HEK293T (cell line): ENCODE measurements at regions not wholly inside any gene's neighbourhood (a gene's known extent, or its start where the extent isn't known, plus 50 kb on each side); places are given as distances from the start of the nearest gene placed in this dataset.

Experiments
- CTCF ChIA-PET: fragments of 350-600 bp; formaldehyde crosslinking; extraction: SDS; loops from one replicate; lab custom pipeline; 2021; ENCODE audit warnings: antibody characterized with exemption, inconsistent platforms; lab: Yijun Ruan, JAX
- POLR2A ChIA-PET: fragments of 350-600 bp; formaldehyde crosslinking; extraction: SDS; loops from one replicate; lab custom pipeline; 2020; ENCODE audit warnings: antibody characterized with exemption, inconsistent platforms; lab: Yijun Ruan, JAX
- DNase-seq: peaks from one replicate; pipeline ENCODE4 v3.0.0; 2012; ENCODE audit warnings: mixed read lengths; ENCODE audit errors: extremely low spot score
- ARNT ChIP-seq: fragments of 450-650 bp; IDR thresholded peaks from 2 replicates; pipeline ENCODE4 v1.6.1; 2017; ENCODE audit warnings: mild to moderate bottlenecking
- BHLHE40 ChIP-seq: fragments of 450-650 bp; IDR thresholded peaks from 2 replicates; pipeline ENCODE4 v1.6.1; 2016; ENCODE audit warnings: mild to moderate bottlenecking, moderate library complexity, borderline replicate concordance
- CTBP1 ChIP-seq: fragments of 450-650 bp; IDR thresholded peaks from 2 replicates; pipeline ENCODE4 v1.6.1; 2016; ENCODE audit warnings: borderline replicate concordance
- ELF4 ChIP-seq: fragments of 450-650 bp; IDR thresholded peaks from 2 replicates; pipeline ENCODE4 v1.6.1; 2017; ENCODE audit warnings: antibody characterized with exemption
- FOXA1 ChIP-seq: fragments of 450-650 bp; IDR thresholded peaks from 2 replicates; pipeline ENCODE4 v1.6.1; 2016; ENCODE audit warnings: mild to moderate bottlenecking
- FOXK2 ChIP-seq: fragments of 450-650 bp; IDR thresholded peaks from 2 replicates; pipeline ENCODE4 v1.6.1; 2016; ENCODE audit warnings: mild to moderate bottlenecking
- FOXM1 ChIP-seq: fragments of 450-650 bp; IDR thresholded peaks from 2 replicates; pipeline ENCODE4 v1.6.1; 2017; ENCODE audit warnings: mild to moderate bottlenecking, borderline replicate concordance
- HDGF ChIP-seq: fragments of 450-650 bp; IDR thresholded peaks from 2 replicates; pipeline ENCODE4 v1.6.1; 2017; ENCODE audit warnings: antibody characterized with exemption, borderline replicate concordance
- L3MBTL2 ChIP-seq: fragments of 450-650 bp; conservative IDR thresholded peaks from 2 replicates; pipeline ENCODE4 v1.6.1; 2016; ENCODE audit warnings: mild to moderate bottlenecking
- LEF1 ChIP-seq: fragments of 450-650 bp; IDR thresholded peaks from 2 replicates; pipeline ENCODE4 v1.6.1; 2017; ENCODE audit warnings: mild to moderate bottlenecking, borderline replicate concordance
- NFRKB ChIP-seq: fragments of 450-650 bp; IDR thresholded peaks from 2 replicates; pipeline ENCODE4 v1.6.1; 2016; ENCODE audit warnings: mild to moderate bottlenecking, moderate library complexity
- SP1 ChIP-seq: fragments of 450-650 bp; IDR thresholded peaks from 2 replicates; pipeline ENCODE4 v1.6.1; 2017
- SUZ12 ChIP-seq: fragments of 450-650 bp; IDR thresholded peaks from 2 replicates; pipeline ENCODE4 v1.6.1; 2016; ENCODE audit warnings: mild to moderate bottlenecking
- TARDBP ChIP-seq: fragments of 450-650 bp; IDR thresholded peaks from 2 replicates; pipeline ENCODE4 v1.6.1; 2016
- ZNF384 ChIP-seq: fragments of 450-650 bp; IDR thresholded peaks from 2 replicates; pipeline ENCODE4 v1.6.1; 2016
- TF ChIP-seq, protein P1 (sequence below): fragments of 450-650 bp; IDR thresholded peaks from 2 replicates; pipeline ENCODE4 v1.6.1; 2016

DNA sequence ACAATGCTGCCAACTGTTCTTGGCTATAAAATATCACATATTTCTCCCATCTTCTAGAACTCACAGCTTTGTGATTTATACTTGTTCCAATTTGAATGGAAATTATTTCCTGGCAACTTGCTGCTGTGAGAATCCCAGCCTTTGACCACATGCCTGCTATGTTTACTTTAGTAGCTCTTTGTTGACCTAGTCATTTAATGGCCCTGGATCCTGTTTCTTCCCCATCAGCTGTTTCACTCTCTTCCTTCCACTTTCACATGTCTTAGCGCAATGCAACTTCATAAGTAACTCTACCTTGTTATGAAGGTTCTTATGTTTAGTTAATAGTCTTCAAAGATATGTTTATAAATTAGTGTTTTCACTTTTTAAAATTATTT is 1973.6 kb upstream of the AGA start:
- peak; percentile 37 for DNase-seq
- ChIA-PET CTCF (interaction anchor here (1.0 to 1.3 kb wide), 2 partner anchors 19 to 35 kb away, joined by 3 to 4 read pairs; no protein-coding TSS in a partner anchor), POLR2A (interaction anchor here (0.9 kb wide), 1 partner anchor 60 kb away, joined by 3 read pairs; no protein-coding TSS in a partner anchor)
- TF ChIP-seq HDGF: no peak
- no peak for TF ChIP-seq NFRKB
- no peak for TF ChIP-seq SP1
- TF ChIP-seq, protein P1, sequence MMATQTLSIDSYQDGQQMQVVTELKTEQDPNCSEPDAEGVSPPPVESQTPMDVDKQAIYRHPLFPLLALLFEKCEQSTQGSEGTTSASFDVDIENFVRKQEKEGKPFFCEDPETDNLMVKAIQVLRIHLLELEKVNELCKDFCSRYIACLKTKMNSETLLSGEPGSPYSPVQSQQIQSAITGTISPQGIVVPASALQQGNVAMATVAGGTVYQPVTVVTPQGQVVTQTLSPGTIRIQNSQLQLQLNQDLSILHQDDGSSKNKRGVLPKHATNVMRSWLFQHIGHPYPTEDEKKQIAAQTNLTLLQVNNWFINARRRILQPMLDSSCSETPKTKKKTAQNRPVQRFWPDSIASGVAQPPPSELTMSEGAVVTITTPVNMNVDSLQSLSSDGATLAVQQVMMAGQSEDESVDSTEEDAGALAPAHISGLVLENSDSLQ: 0 out of 2 replicates have a peak, but pooled peaks have one; percentile 18
- TF ChIP-seq CTBP1: 0 out of 2 replicates have a peak, but pooled peaks have one; percentile 54
- TF ChIP-seq FOXA1: peak; percentile 91

DNA sequence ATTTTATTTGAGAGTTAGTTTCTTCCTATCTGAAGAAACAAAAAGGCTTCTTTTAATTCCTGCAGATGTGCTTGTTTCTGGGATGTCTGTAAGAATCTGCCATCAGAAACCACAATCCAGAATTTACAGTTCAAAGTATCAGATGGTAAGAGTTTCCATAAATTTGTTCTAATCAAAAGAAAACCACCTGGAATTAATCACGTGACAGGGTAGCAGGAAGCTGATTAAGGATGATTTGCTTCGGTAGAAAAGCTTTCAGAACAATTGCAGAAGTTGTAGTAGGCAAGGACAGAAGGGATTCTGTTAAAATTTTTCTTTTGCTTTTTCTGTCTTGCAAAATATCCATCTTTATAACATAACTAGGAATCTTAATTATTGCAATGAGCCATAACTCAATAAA is 1975.1 kb upstream of the AGA start:
- no peak for TF ChIP-seq TARDBP
- no peak for TF ChIP-seq L3MBTL2
- no peak for TF ChIP-seq SUZ12
- TF ChIP-seq FOXM1: no peak
- TF ChIP-seq, protein P1: no peak
- no peak for TF ChIP-seq SP1
- no peak for TF ChIP-seq FOXK2
- TF ChIP-seq ELF4: no peak
- TF ChIP-seq NFRKB: no peak
- TF ChIP-seq FOXA1: no peak
- CTCF ChIA-PET: no interaction called here
- no peak for DNase-seq
- POLR2A ChIA-PET: no interaction called here

DNA sequence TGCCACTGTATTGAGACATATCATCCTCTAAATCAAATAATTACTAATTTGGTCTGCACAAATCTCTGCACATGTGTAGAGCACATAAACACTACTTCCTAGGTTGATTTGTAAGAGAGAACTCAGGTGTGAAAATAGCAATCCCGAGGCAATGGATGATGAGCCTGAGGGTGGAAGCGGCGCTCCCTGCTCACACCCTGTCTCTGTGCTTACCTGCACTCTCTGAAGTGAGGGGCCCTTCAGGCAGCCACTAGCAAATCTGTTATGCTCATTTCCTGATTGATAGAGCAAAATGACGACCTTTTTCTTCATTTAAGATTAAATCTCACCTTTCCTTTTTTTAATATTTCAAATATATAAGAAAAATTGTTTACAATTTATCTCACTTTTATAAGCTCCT is 1995.7 kb upstream of the AGA start:
- ChIA-PET POLR2A (no interaction called here), CTCF (no interaction called here)
- DNase-seq: no peak
- TF ChIP-seq LEF1 (no peak), CTBP1 (no peak), L3MBTL2 (no peak), ELF4 (no peak), FOXK2 (no peak), NFRKB (no peak), ARNT (no peak), FOXA1 (no peak), SP1 (no peak), HDGF (no peak), ZNF384 (no peak), TARDBP (no peak), FOXM1 (no peak), BHLHE40 (no peak), SUZ12 (no peak)
- TF ChIP-seq, protein P1: no peak

DNA sequence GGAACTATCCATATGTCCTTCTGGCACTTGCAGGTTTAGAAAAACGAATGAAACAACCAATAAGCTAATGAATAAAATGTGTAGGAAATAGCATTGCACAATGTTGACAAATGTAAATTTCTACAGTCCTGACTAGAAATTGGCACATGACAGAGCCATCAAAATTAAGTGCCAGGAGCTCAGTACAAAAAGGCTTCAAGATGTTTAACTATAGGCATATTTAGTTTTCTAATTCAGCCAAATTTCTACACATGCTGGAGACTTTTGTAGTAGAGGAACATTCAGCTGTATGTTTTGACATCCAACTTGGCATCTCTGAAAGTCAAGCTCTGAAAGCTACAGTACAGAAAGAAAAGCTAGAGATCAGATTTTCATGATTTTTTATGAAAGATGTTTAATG is 1999.4 kb upstream of the AGA start:
- TF ChIP-seq FOXK2: no peak
- TF ChIP-seq, protein P1: no peak
- no peak for TF ChIP-seq SUZ12
- no peak for TF ChIP-seq NFRKB
- TF ChIP-seq L3MBTL2: no peak
- no peak for TF ChIP-seq FOXM1
- TF ChIP-seq HDGF: no peak
- no peak for TF ChIP-seq ARNT
- TF ChIP-seq BHLHE40: no peak
- no peak for TF ChIP-seq ZNF384
- no peak for TF ChIP-seq FOXA1
- TF ChIP-seq TARDBP: no peak
- TF ChIP-seq CTBP1: no peak
- TF ChIP-seq ELF4: no peak
- TF ChIP-seq SP1: no peak
- TF ChIP-seq LEF1: no peak
- no peak for DNase-seq
- POLR2A ChIA-PET: no interaction called here
- CTCF ChIA-PET: no interaction called here

DNA sequence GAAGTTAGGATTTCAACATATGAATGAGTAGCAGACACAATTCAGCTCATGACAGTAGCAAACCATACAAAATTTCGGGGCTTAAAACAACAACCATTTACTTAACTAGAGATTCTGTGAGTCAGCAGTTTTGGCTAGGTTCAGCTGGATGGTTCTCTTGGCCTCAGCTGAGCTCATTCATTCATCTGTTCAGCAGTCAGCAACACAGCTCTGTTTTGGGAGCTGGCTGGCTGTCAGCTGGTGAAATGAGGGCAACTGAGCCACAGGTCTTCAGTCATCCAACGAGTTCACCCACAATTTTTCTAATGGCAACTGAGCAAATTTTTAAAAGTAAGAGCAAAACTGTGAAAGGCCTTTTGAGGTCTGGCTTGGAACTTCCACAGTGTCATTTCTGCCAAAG is 2005.1 kb upstream of the AGA start:
- POLR2A ChIA-PET: no interaction called here
- CTCF ChIA-PET: interaction anchor here (0.6 kb wide), 1 partner anchor 11 kb away, joined by 3 read pairs; no protein-coding TSS in a partner anchor
- TF ChIP-seq FOXK2: no peak
- TF ChIP-seq NFRKB: no peak
- no peak for TF ChIP-seq CTBP1
- no peak for TF ChIP-seq SP1
- TF ChIP-seq L3MBTL2: no peak
- no peak for TF ChIP-seq LEF1
- TF ChIP-seq TARDBP: no peak
- no peak for TF ChIP-seq ARNT
- TF ChIP-seq BHLHE40: no peak
- TF ChIP-seq, protein P1: no peak
- no peak for TF ChIP-seq FOXA1
- TF ChIP-seq ZNF384: no peak
- TF ChIP-seq FOXM1: no peak
- no peak for TF ChIP-seq ELF4
- TF ChIP-seq HDGF: no peak
- no peak for TF ChIP-seq SUZ12
- DNase-seq: no peak
